ENCODE measurements at regions not wholly inside any gene's neighbourhood (a gene's known extent, or its start where the extent isn't known, plus 50 kb on each side); places are given as distances from the start of the nearest gene placed in this dataset.
"Not testable (repeated sequence)": the region's sequence is repeated elsewhere in the genome, so short reads cannot be mapped to it uniquely, and the experiment has no call there.

- Histone ChIP-seq H3K36me3 (no peaks in the 10 kb centered on the region), H3K4me1 (no peaks in the 10 kb centered on the region), H3K27me3 (peaks cover 0 to 20% of the 10 kb centered on the region in 2 donors), H3K9me3 (no peaks in the 10 kb centered on the region), H3K27ac (no peak overlapping the region), H3K4me3 (no peak overlapping the region)
- no peak for TF ChIP-seq CTCF (IDR thresholded peaks at IDR 0.05)
- no peak for DNase-seq
- intact Hi-C loops (cut with DNase I; ENCODE audit: low total_unique reads) = loop anchor here (5.0 kb wide), 1 partner anchor 333 kb away; no protein-coding TSS in a partner anchor
These were observed 356.0 kb downstream of the ADGRD1 start for GRCh38 chr12:131309700-131310099.

GRCh38 chr12:131310227-131310969 lies 356.7 kb downstream of the ADGRD1 start:
- not testable (repeated sequence) for H3K9me3 ChIP-seq

GRCh38 chr12:131311279-131311722 lies 357.6 kb downstream of the ADGRD1 start:
- peaks cover 0 to 25% of the 10 kb centered on the region in 2 donors for H3K27me3 ChIP-seq
- not testable (repeated sequence) for H3K4me3 ChIP-seq, H3K36me3 ChIP-seq, DNase-seq, H3K27ac ChIP-seq, H3K4me1 ChIP-seq, H3K9me3 ChIP-seq
- intact Hi-C loops (cut with DNase I; ENCODE audit: low total_unique reads) = loop anchor here (5.0 kb wide), 1 partner anchor 331 kb away; no protein-coding TSS in a partner anchor

More at GRCh38 chr12:131310227-131310969, 356.7 kb downstream of the ADGRD1 start:
- intact Hi-C loops (cut with DNase I; ENCODE audit: low total_unique reads) = loop anchor here (5.0 kb wide), 1 partner anchor 332 kb away; no protein-coding TSS in a partner anchor
- not testable (repeated sequence) for H3K27ac ChIP-seq, H3K4me1 ChIP-seq, H3K36me3 ChIP-seq, H3K4me3 ChIP-seq, DNase-seq
- H3K27me3 ChIP-seq = peaks cover 0 to 25% of the 10 kb centered on the region in 2 donors

GRCh38 chr12:131311764-131312163 lies 358.1 kb downstream of the ADGRD1 start:
- peaks cover 0 to 25% of the 10 kb centered on the region in 2 donors for H3K27me3 ChIP-seq
- H3K27ac ChIP-seq = no peak overlapping the region
- no peak overlapping the region for H3K4me3 ChIP-seq
- intact Hi-C loops (cut with DNase I; ENCODE audit: low total_unique reads) = loop anchor here (5.0 kb wide), 1 partner anchor 331 kb away; no protein-coding TSS in a partner anchor
- H3K36me3 ChIP-seq = no peaks in the 10 kb centered on the region
- H3K9me3 ChIP-seq = no peaks in the 10 kb centered on the region
- TF ChIP-seq CTCF (IDR thresholded peaks at IDR 0.05) = no peak
- no peak for DNase-seq
- no peaks in the 10 kb centered on the region for H3K4me1 ChIP-seq

GRCh38 chr12:131312382-131312781 lies 358.7 kb downstream of the ADGRD1 start:
- not testable (repeated sequence) for DNase-seq, H3K4me3 ChIP-seq

GRCh38 chr12:131312793-131313545 lies 359.3 kb downstream of the ADGRD1 start:
- DNase-seq = no peak
- no peak overlapping the region for H3K27ac ChIP-seq
- intact Hi-C loops (cut with DNase I; ENCODE audit: low total_unique reads) = loop anchor here (5.0 kb wide), 1 partner anchor 329 kb away; no protein-coding TSS in a partner anchor
- no peak overlapping the region for H3K4me3 ChIP-seq
- H3K36me3 ChIP-seq = no peaks in the 10 kb centered on the region
- H3K4me1 ChIP-seq = no peaks in the 10 kb centered on the region
- TF ChIP-seq CTCF (IDR thresholded peaks at IDR 0.05) = no peak
- peaks cover 0 to 25% of the 10 kb centered on the region in 2 donors for H3K27me3 ChIP-seq
- H3K9me3 ChIP-seq = no peaks in the 10 kb centered on the region

More at GRCh38 chr12:131312382-131312781, 358.7 kb downstream of the ADGRD1 start:
- H3K27ac ChIP-seq, H3K9me3 ChIP-seq, H3K36me3 ChIP-seq, H3K4me1 ChIP-seq: not testable (repeated sequence)
- H3K27me3 ChIP-seq = peaks cover 0 to 25% of the 10 kb centered on the region in 2 donors
- intact Hi-C loops (cut with DNase I; ENCODE audit: low total_unique reads) = loop anchor here (5.0 kb wide), 1 partner anchor 330 kb away; no protein-coding TSS in a partner anchor
